HG02759 (cell line): ENCODE measurements at regions not wholly inside any gene's neighbourhood (a gene's known extent, or its start where the extent isn't known, plus 50 kb on each side); places are given as distances from the start of the nearest gene placed in this dataset.

ENCODE experiments used
- ATAC-seq: cut with Tn5 transposase; IDR thresholded peaks from one replicate; pipeline ENCODE4 v1.9.1; 2021; ENCODE audit warnings: mild to moderate bottlenecking, moderate library complexity; ENCODE audit not compliant: unreplicated experiment

DNA sequence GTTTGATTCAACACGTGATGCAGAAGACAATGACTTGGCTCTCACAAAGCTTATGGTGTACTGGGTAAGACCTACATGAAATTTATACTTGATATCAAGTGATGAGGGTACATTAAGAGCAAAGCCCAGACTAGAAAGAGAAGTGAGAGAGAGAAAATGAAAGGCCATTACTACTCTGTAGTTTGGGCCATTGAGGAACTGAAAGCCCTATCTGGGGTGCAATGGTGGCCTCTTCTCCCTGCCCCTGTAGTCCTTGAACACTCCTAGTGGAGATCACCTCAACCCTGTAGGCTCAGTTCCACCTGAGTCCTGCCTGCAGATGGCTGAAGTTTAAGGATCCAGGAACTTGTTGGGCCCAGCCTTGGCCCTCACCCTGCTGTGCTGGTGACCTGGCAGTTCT lies 569.8 kb upstream of the MEX3C start:
- no peak for ATAC-seq

DNA sequence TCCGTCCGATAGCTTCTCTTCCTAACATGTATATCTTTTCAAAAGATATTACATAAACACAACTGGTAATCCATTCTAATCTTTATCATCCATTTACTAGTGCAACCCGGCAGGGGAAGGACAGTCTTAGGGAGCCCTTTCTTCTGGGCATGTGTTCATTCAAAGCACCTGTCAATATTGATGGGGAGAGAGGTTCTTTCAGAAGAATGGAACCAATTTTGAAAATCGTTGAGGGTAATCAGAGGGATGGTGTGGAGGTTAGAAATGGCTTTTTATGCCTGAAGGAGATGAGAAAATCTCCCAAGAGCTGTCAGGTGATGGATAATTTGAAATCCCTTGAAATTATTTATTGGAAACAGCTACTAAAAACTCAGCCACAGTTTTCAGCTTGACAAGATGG lies 561.9 kb upstream of the DCC start:
- no peak for ATAC-seq

- no peak for ATAC-seq
Measured at GRCh38 chr18:51789871-51790270, 550.1 kb upstream of the DCC start.

GRCh38 chr18:51801514-51801913 lies 538.5 kb upstream of the DCC start:
- ATAC-seq, result no peak

- no peak for ATAC-seq
Measured at GRCh38 chr18:51802569-51803428, 537.2 kb upstream of the DCC start.

- ATAC-seq, result no peak
Measured at GRCh38 chr18:51807336-51807735, 532.7 kb upstream of the DCC start.

DNA sequence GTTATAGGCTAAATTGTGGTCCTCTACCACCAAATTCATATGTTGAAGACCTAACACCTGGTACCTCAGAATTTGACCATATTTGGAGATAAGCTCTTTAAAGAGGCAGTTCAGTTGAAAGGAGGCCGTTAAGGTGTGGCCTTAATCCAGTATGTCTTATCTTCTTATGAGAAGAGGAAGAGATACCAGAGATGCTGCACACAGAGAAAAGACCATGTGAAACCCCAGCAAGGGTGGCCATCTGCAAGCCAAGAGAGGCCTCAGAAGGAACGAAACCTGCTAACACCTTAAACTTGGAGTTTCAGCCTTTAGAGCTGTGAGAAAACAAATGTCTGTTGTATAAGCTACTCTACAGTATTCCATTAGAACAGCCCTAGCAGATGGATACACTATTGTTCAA lies 528.1 kb upstream of the DCC start:
- ATAC-seq, result no peak

- ATAC-seq, result no peak
Measured at GRCh38 chr18:51813740-51814139, 526.3 kb upstream of the DCC start.

DNA sequence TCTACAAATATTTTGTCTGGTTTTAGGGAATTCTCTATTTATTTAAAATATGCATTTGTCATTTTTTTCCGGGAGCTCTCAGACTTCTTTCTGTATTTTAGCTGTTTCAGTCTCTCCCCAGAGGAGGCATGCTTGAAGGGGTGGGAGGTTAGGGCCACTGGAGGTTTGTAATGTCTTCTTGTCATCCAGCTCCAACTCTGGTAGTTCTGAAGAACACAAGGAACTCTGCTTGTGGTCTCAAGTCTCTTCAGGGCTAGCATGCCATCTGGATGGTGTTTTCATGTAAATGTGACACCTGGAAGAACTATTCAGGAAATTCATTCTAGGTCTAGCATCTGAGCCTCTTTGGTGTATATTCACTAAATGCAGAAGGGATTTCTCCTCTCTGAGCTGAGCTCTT lies 518.4 kb upstream of the DCC start:
- ATAC-seq, result no peak

- ATAC-seq, result no peak
Measured at GRCh38 chr18:51824746-51825145, 515.3 kb upstream of the DCC start.

DNA sequence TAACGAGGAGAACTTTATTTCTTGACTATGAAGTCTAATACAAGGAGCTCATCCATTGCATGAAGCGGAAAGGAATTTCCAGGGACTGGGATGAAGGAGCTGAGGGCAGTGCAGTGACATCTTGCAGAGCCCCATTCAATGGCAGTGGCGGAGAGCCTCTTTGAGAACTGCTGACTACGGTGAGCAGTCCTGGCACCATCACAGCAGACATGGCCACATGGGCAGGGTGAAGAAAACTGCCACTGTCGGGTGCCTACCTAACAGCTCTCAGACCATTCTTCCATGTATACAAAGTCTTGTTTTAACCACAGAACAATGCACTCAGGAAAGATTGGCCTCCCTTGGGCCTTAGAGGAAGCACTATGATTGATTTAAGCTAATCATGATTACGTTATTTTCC lies 506.1 kb upstream of the DCC start:
- ATAC-seq, result no peak

DNA sequence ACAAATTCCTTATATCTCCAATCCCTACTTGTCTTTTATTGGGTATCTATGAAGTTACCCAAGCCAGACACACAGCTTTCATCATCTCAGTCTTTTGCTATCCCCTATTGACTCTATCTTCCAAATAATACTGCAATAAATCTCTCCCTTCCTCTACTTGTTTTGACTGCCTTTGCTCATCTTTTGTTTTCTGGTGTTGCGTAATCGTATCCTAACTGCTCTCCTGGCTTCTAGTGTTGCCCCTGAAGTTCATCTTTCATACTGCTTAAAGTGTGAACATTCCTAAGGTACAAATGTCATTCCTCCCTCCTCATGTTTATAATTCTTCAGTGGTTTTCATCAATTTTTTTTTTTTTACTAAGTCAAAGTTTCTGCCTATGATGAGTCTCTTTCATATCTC lies 491.3 kb upstream of the DCC start:
- ATAC-seq, result no peak

DNA sequence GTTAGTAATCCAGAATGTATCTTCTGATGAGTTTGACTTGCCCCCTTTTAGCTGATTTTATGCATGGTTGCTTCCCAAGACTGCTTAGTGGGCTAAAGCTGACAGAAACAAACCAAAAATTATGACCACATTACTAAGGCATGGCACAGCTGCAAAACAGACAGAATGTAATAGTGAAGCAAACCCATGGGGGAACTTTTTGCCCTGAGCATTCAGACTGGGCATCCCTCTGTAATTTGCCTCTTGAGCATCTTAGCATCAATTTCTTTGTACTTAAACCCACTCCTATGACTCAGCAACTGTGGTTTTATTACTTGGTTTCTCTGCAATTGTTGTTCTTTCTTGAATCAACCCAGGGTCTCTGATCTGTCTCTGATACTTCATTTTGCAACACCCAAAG lies 487.3 kb upstream of the DCC start:
- ATAC-seq, result no peak

DNA sequence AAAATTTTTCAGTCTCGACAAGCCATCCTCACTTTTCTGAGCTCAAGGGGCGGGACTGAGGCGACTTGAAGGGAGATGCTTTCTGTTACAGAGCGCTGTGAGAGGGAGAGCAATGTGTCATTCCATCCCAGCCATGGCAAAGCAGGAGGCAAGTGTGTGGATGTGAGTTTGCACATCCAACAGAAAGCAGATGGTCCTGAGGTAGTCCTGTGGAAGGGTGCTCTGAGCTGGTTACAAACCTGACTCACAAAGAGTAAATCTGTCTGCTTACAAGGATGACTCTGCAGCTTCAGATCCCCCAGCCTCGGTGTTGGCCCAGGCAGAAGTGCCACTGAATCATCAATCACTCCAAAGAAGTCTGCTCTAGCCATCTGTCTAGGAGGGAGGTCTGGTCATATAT lies 482.0 kb upstream of the DCC start:
- ATAC-seq, result no peak

DNA sequence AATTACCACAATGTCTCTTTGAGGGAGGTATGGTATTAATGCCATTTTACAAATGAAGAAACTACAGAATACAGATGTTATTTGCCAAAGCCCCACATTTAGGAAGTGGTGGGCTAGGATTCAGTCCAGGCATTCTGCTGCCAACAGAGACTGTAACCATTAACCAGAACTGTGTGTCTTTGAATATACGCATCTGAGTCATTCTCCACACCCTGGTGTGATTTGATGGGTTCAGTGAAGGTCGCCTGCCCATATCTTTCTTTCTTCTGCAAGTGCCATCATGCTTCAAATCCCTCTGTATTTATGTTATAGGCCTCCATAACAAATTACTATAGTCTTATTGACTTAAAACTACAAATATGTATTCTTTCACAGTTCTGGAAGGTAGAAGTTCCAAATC lies 479.0 kb upstream of the DCC start:
- ATAC-seq, result no peak

DNA sequence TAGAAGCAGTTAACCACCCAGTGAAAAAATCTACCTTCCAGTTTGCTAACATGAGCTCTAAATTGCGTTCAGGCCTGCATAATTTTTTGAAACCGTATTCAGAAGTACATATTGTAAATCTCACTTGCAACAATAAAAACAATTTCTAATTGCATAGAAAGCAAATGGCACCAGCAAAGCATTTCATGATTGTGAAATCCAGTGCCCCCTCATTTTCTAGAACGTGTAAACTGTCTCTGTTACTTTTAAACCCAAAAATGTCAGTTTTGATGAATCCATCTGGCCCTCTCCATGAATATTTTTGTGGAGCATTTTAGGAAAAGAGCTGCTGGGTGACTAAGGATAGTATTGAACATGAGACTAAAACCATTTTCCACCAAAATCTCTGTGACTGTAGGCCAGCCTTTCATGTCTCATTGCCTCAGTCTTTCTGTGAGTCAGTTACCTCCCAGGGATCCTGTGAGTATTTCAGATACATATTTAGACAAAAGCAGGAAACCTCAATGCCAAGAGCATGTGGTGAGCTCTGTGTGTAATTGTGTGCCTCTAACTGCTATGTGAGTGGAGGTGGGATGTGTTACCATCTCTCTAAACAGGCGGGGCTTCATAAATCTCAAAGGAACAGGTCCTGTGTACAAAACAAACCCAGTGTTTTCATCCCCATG lies 477.8 kb upstream of the DCC start:
- no peak for ATAC-seq

DNA sequence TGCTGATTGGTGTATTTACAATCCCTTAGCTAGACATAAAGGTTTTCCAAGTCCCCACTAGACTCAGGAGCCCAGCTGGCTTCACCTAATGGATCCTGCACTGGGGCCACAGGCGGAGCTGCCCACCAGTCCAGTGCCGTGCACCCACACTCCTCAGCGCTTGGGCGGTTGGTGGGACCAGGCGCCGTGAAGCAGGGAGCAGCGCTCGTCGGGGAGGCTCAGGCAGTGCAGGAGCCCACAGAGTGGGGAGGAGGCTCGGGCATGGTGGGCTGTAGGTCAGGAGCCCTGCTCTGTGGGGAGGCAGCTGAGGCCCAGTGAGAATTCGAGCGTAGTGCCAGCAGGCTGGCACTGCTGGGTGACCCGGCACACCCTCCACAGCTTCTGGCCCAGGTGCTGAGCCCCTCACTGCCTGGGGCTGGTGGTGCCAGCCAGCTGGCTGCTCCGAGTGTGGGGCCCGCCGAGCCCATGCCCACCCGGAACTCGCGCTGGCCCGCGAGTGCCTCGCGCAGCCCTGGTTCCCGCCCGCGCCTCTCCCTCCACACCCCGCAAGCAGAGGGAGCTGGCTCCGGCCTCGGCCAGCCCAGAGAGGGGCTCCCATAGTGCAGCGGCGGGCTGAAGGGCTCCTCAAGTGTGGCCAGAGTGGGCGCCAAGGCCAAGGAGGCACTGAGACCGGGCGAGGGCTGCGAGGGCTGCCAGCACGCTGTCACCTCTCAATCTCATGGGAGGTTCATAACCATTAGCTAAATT lies 475.6 kb upstream of the DCC start:
- ATAC-seq, result no peak

GRCh38 chr18:51865538-51865937 lies 474.5 kb upstream of the DCC start:
- ATAC-seq, result no peak

DNA sequence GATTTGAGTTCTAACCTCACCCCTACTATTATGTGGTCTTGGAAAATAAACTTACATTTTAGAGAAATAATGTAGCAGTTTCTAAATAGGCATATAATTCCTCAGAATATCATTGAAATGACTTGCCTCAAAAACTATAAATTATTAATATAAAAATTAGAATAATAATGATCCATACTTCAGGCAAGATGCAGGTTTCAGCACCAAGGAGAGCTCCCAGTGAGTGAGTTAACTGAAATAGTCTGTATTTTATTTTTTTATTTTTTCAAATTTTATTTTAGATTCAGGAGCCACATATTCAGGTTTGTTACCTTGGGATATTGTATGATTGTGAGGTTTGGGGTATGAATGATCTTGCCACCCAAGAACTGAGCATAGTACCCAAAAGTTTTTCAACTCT lies 472.2 kb upstream of the DCC start:
- no peak for ATAC-seq

- no peak for ATAC-seq
Measured at GRCh38 chr18:51878724-51879123, 461.3 kb upstream of the DCC start.

GRCh38 chr18:51879329-51879728 lies 460.7 kb upstream of the DCC start:
- no peak for ATAC-seq

DNA sequence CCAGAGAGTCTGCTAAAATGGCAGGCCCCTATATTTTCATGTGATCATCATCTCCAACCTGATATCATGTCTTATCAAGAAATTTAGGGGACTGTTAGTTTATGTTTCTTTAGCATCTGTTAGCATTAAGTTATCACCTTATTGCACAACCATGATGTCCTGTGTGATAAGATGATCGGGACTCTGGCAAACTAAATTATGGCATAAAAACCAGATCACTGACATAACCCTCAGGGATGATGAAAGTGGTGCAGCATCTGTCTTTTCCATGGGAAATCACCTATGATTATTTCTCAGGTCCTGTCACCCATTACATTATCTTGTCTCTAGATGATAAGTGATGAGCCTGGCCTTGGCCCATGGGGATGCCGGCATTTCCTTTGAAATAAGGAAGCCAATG lies 458.6 kb upstream of the DCC start:
- ATAC-seq, result no peak
